Panc1 (cell line): ENCODE measurements at regions not wholly inside any gene's neighbourhood (a gene's known extent, or its start where the extent isn't known, plus 50 kb on each side); places are given as distances from the start of the nearest gene placed in this dataset.

Experiments used
- ATAC-seq: fragments of 200-7000 bp; cut with Tn5 transposase; 2 replicates; pipeline ENCODE4 v1.9.1; 2020; ENCODE audit warnings: mild to moderate bottlenecking, moderate library complexity
- BruUV-seq: library from RNA; stranded (reverse); fragments of 400-500 nt; replicated peaks from 2 replicates; lab custom pipeline; 2021; lab: Mats Ljungman, UMichigan
- CTCF ChIA-PET: fragments of 300-600 bp; sonication (Branson Sonifier 250); formaldehyde crosslinking; loops from one replicate; lab custom pipeline; 2022; ENCODE audit warnings: antibody characterized with exemption; lab: Charles Lee
- POLR2A ChIA-PET: fragments of 300-600 bp; sonication (Branson Sonifier 250); formaldehyde crosslinking; loops from one replicate; lab custom pipeline; 2022; ENCODE audit warnings: antibody characterized with exemption; lab: Charles Lee
- DNase-seq: peaks from one replicate; pipeline ENCODE4 v3.0.0-alpha.2; 2010; ENCODE audit warnings: low read depth, low spot score
- H3K27ac ChIP-seq: 2 replicates; pipeline ENCODE4 v1.5.1; 2011; ENCODE audit warnings: mild to moderate bottlenecking, low read length, inconsistent platforms
- H3K27me3 ChIP-seq: fragments of 200-500 bp; sonication (Bioruptor generic); 2 replicates; pipeline ENCODE4 v1.6.0; 2014; ENCODE audit warnings: low read length, inconsistent platforms; ENCODE audit not compliant: control insufficient read depth, insufficient read depth
- H3K36me3 ChIP-seq: fragments of 200-500 bp; sonication (Bioruptor generic); 2 replicates; pipeline ENCODE4 v1.5.1; 2014; ENCODE audit warnings: inconsistent platforms, mild to moderate bottlenecking, low read length, moderate library complexity; ENCODE audit not compliant: control insufficient read depth, insufficient read depth
- H3K4me1 ChIP-seq: 2 replicates; pipeline ENCODE4 v1.5.1; 2011; ENCODE audit warnings: inconsistent platforms, mild to moderate bottlenecking, low read length, moderate library complexity; ENCODE audit not compliant: control insufficient read depth, insufficient read depth
- H3K4me3 ChIP-seq, 2 experiments: 2 replicates each; pipeline ENCODE4 v1.5.1; 2011 to 2012; ENCODE audit warnings: low read depth in 2 of 2, low read length in 2 of 2, mild to moderate bottlenecking in 2 of 2, inconsistent platforms in 1 of 2, moderate library complexity in 1 of 2
- H3K9me3 ChIP-seq: fragments of 200-500 bp; sonication (Bioruptor generic); 2 replicates; pipeline ENCODE4 v1.5.1; 2014; ENCODE audit warnings: low read depth, mild to moderate bottlenecking, inconsistent platforms, low read length, moderate library complexity; ENCODE audit not compliant: control insufficient read depth, insufficient read depth
- CTCF ChIP-seq: fragments of 450-650 bp; IDR thresholded peaks from 2 replicates; pipeline ENCODE4 v1.5.1; 2017; ENCODE audit warnings: mild to moderate bottlenecking
- POLR2AphosphoS5 ChIP-seq: IDR thresholded peaks from 2 replicates; pipeline ENCODE4 v1.6.1; 2012; ENCODE audit warnings: mild to moderate bottlenecking, low read depth, low read length, moderate library complexity
- REST ChIP-seq, 2 experiments: IDR thresholded peaks; 2 replicates each; pipeline ENCODE4 v1.6.1; 2011 to 2012; ENCODE audit warnings: low read depth in 2 of 2, control low read depth in 1 of 2, low read length in 1 of 2, mild to moderate bottlenecking in 1 of 2, moderate library complexity in 1 of 2; ENCODE audit not compliant: insufficient read depth in 1 of 2
- SIN3A ChIP-seq: IDR thresholded peaks from 2 replicates; pipeline ENCODE4 v1.6.1; 2012; ENCODE audit warnings: low read depth, mild to moderate bottlenecking, low read length, moderate library complexity, borderline replicate concordance; ENCODE audit not compliant: insufficient read depth
- TCF7L2 ChIP-seq: IDR thresholded peaks from 2 replicates; pipeline ENCODE4 v1.6.1; 2011; ENCODE audit warnings: mild to moderate bottlenecking, low read depth, low read length, inconsistent platforms
- in situ Hi-C: cut with HindIII; loops from 2 replicates; pipeline ENCODE4 v1.10.0; 2016; ENCODE audit warnings: low sequenced_read_pairs, low pct_unique_long_range_greater_than_20kb
- intact Hi-C: fragments of 100-400 bp; cut with micrococcal nuclease; formaldehyde crosslinking; loops from one replicate; pipeline ENCODE4 v1.10.0; 2022; ENCODE audit not compliant: unreplicated experiment

GRCh38 chr6:133629970-133630369 is 258.9 kb upstream of the TCF21 start:
- POLR2A ChIA-PET, result no interaction called here
- no peak for TF ChIP-seq POLR2AphosphoS5
- TF ChIP-seq CTCF, result no peak
- TF ChIP-seq REST (IDR thresholded peaks at IDR 0.05; ENCODE audit: insufficient read depth in 1 of 2, low read depth in 2 of 2, low read length in 1 of 2), result no peak
- no peak for TF ChIP-seq SIN3A
- TF ChIP-seq TCF7L2, result no peak
- intact Hi-C loops, result no loop called here

GRCh38 chr6:133630651-133631050 is 258.3 kb upstream of the TCF21 start:
- H3K4me3 ChIP-seq, result no peak overlapping the region
- no peaks in the 10 kb centered on the region for H3K4me1 ChIP-seq
- no TSS peak for BruUV-seq
- no peaks in the 10 kb centered on the region for H3K36me3 ChIP-seq
- no peaks in the 10 kb centered on the region for H3K9me3 ChIP-seq
- intact Hi-C loops, result no loop called here
- ATAC-seq, result no peak
- ChIA-PET CTCF (no interaction called here), POLR2A (no interaction called here)
- no peak for DNase-seq
- in situ Hi-C loops, result no loop called here
- TF ChIP-seq POLR2AphosphoS5 (no peak), CTCF (no peak), SIN3A (no peak), TCF7L2 (no peak), REST (IDR thresholded peaks at IDR 0.05; ENCODE audit: insufficient read depth in 1 of 2, low read depth in 2 of 2, low read length in 1 of 2) (no peak)
- no peaks in the 10 kb centered on the region for H3K27me3 ChIP-seq
- no peak overlapping the region for H3K27ac ChIP-seq

More at GRCh38 chr6:133629970-133630369, 258.9 kb upstream of the TCF21 start:
- H3K27ac ChIP-seq, result no peak overlapping the region
- H3K36me3 ChIP-seq, result no peaks in the 10 kb centered on the region
- BruUV-seq, result no TSS peak
- DNase-seq (no peak), ATAC-seq (no peak)
- in situ Hi-C loops, result no loop called here
- H3K9me3 ChIP-seq, result no peaks in the 10 kb centered on the region
- no peaks in the 10 kb centered on the region for H3K27me3 ChIP-seq
- H3K4me3 ChIP-seq, result no peak overlapping the region
- CTCF ChIA-PET, result no interaction called here
- no peaks in the 10 kb centered on the region for H3K4me1 ChIP-seq
